Small intestine (tissue), 7 donors: ENCODE measurements at regions not wholly inside any gene's neighbourhood (a gene's known extent, or its start where the extent isn't known, plus 50 kb on each side); places are given as distances from the start of the nearest gene placed in this dataset.

Experiments used
- DNase-seq, 2 donors: peaks; one replicate each; pipeline versions ENCODE4 v3.0.0 to v3.0.0-alpha.2; 2013
- FAIRE-seq: peaks from 2 replicates; lab custom pipeline; 2012; peaks lifted over from hg19 to GRCh38; lab: Jason Lieb, UNC
- H3K27ac ChIP-seq, 3 donors: one replicate each; pipeline ENCODE4 v1.5.1; 2013; ENCODE audit warnings: low read length in 2 of 3, mild to moderate bottlenecking in 2 of 3, control low read depth in 1 of 3, inconsistent platforms in 1 of 3, low read depth in 1 of 3, moderate library complexity in 1 of 3
- H3K27me3 ChIP-seq, 3 donors: one replicate each; pipeline ENCODE4 v1.6.1; 2013; ENCODE audit warnings: low read length in 3 of 3, inconsistent platforms in 1 of 3; ENCODE audit not compliant: control insufficient read depth in 3 of 3, insufficient read depth in 3 of 3
- H3K36me3 ChIP-seq, 3 donors: one replicate each; pipeline ENCODE4 v1.6.1; 2013; ENCODE audit warnings: low read length in 3 of 3, inconsistent platforms in 1 of 3, low read depth in 1 of 3, mild to moderate bottlenecking in 1 of 3, moderate library complexity in 1 of 3; ENCODE audit not compliant: control insufficient read depth in 3 of 3, insufficient read depth in 2 of 3
- H3K4me1 ChIP-seq, 3 donors: one replicate each; pipeline ENCODE4 v1.6.1; 2013; ENCODE audit warnings: low read length in 2 of 3, inconsistent platforms in 1 of 3, low read depth in 1 of 3, mild to moderate bottlenecking in 1 of 3, moderate library complexity in 1 of 3; ENCODE audit not compliant: control insufficient read depth in 3 of 3, insufficient read depth in 2 of 3
- H3K4me3 ChIP-seq, 3 donors: one replicate each; pipeline ENCODE4 v1.5.1; 2013; ENCODE audit warnings: low read length in 3 of 3, control low read depth in 1 of 3, inconsistent platforms in 1 of 3, low read depth in 1 of 3, mild to moderate bottlenecking in 1 of 3, moderate library complexity in 1 of 3
- H3K9me3 ChIP-seq, 2 donors: one replicate each; pipeline ENCODE4 v1.6.1; 2013; ENCODE audit warnings: low read depth in 1 of 2, low read length in 1 of 2; ENCODE audit not compliant: control insufficient read depth in 2 of 2, insufficient read depth in 1 of 2
- WGBS, 3 donors: extraction: QIAGEN DNeasy Blood & Tissue Kit; methylation state at CpG; one replicate each; pipeline ENCODE4 v1.1.7; 2013; 5-methylcytosine and 5-hydroxymethylcytosine counted together
- donor health status: healthy with polysubstance abuse.
- donor health status: control.
- donor health status: control.
- donor health status: Bipolar disorder and iron deficiency.
- donor health status: healthy.

- no peaks in the 10 kb centered on the region for H3K36me3 ChIP-seq
- no peaks in the 10 kb centered on the region for H3K4me1 ChIP-seq
- no peak overlapping the region for H3K4me3 ChIP-seq
- H3K27ac ChIP-seq: no peak overlapping the region
- DNase-seq (peak; percentile 28 to 66), FAIRE-seq (no peak)
- H3K27me3 ChIP-seq: no peaks in the 10 kb centered on the region
- WGBS, 3 donors: 19 to 31% (median 21%) methylated on average over 3 of the region's 3 CpGs
- no peaks in the 10 kb centered on the region for H3K9me3 ChIP-seq
Observed at GRCh38 chr2:75764611-75765010, 53.9 kb upstream of the GCFC2 start.
